ENCODE measurements at regions not wholly inside any gene's neighbourhood (a gene's known extent, or its start where the extent isn't known, plus 50 kb on each side); places are given as distances from the start of the nearest gene placed in this dataset.

GRCh38 chr19:31610018-31610417 is 260.8 kb upstream of the TSHZ3 start:
- no peaks in the 10 kb centered on the region for H3K36me3 Mint-ChIP-seq (ENCODE audit: low read depth)
- no peaks in the 10 kb centered on the region for H3K9me3 Mint-ChIP-seq
- DNase-seq, result no peak
- H3K27ac Mint-ChIP-seq, result no peak overlapping the region
- peaks cover 6% of the 10 kb centered on the region for H3K4me1 Mint-ChIP-seq
- H3K27me3 Mint-ChIP-seq (ENCODE audit: low read depth, poor library complexity), result peaks cover 19% of the 10 kb centered on the region
- no peak for TF ChIP-seq CTCF (IDR thresholded peaks at IDR 0.05)
- no peak overlapping the region for H3K4me3 Mint-ChIP-seq

- Mint-ChIP-seq H3K4me3 (no peak overlapping the region), H3K27ac (no peak overlapping the region), H3K27me3 (ENCODE audit: low read depth, poor library complexity) (peaks cover 19% of the 10 kb centered on the region), H3K36me3 (ENCODE audit: low read depth) (no peaks in the 10 kb centered on the region), H3K4me1 (peaks cover 6% of the 10 kb centered on the region), H3K9me3 (no peaks in the 10 kb centered on the region)
- no peak for TF ChIP-seq CTCF (IDR thresholded peaks at IDR 0.05)
- no peak for DNase-seq
These were observed 262.0 kb upstream of the TSHZ3 start for GRCh38 chr19:31611046-31611877.

GRCh38 chr19:31612873-31613272 is 263.6 kb upstream of the TSHZ3 start:
- peaks cover 6% of the 10 kb centered on the region for H3K4me1 Mint-ChIP-seq
- H3K4me3 Mint-ChIP-seq, result no peak overlapping the region
- H3K9me3 Mint-ChIP-seq, result no peaks in the 10 kb centered on the region
- no peak for DNase-seq
- no peak for TF ChIP-seq CTCF (IDR thresholded peaks at IDR 0.05)
- no peaks in the 10 kb centered on the region for H3K36me3 Mint-ChIP-seq (ENCODE audit: low read depth)
- H3K27ac Mint-ChIP-seq, result no peak overlapping the region
- H3K27me3 Mint-ChIP-seq (ENCODE audit: low read depth, poor library complexity), result peaks cover 19% of the 10 kb centered on the region

- H3K9me3 Mint-ChIP-seq, result no peaks in the 10 kb centered on the region
- H3K27ac Mint-ChIP-seq, result no peak overlapping the region
These were observed 264.5 kb upstream of the TSHZ3 start for GRCh38 chr19:31613683-31614219.

GRCh38 chr19:31616031-31616430 is 266.8 kb upstream of the TSHZ3 start:
- Mint-ChIP-seq H3K36me3 (ENCODE audit: low read depth) (no peaks in the 10 kb centered on the region), H3K4me1 (peaks cover 6% of the 10 kb centered on the region), H3K27ac (no peak overlapping the region), H3K4me3 (no peak overlapping the region), H3K9me3 (peaks cover 1% of the 10 kb centered on the region), H3K27me3 (ENCODE audit: low read depth, poor library complexity) (peaks cover 14% of the 10 kb centered on the region)
- DNase-seq, result no peak
- no peak for TF ChIP-seq CTCF (IDR thresholded peaks at IDR 0.05)

More at GRCh38 chr19:31613683-31614219, 264.5 kb upstream of the TSHZ3 start:
- Mint-ChIP-seq H3K27me3 (ENCODE audit: low read depth, poor library complexity) (peaks cover 20% of the 10 kb centered on the region), H3K4me1 (peaks cover 6% of the 10 kb centered on the region), H3K36me3 (ENCODE audit: low read depth) (no peaks in the 10 kb centered on the region), H3K4me3 (no peak overlapping the region)
- TF ChIP-seq CTCF (IDR thresholded peaks at IDR 0.05), result no peak
- no peak for DNase-seq

Data from nephron progenitor cell (in vitro differentiated cells).